Left colon (tissue), 2 donors: ENCODE measurements at regions not wholly inside any gene's neighbourhood (a gene's known extent, or its start where the extent isn't known, plus 50 kb on each side); places are given as distances from the start of the nearest gene placed in this dataset.
"Not testable (repeated sequence)": the region's sequence is repeated elsewhere in the genome, so short reads cannot be mapped to it uniquely, and the experiment has no call there.

Source experiments
- ATAC-seq: fragments of 200-7000 bp; cut with Tn5 transposase; one replicate; pipeline ENCODE4 v1.9.1; 2020; ENCODE audit warnings: mild to moderate bottlenecking, moderate library complexity
- DNase-seq, 2 donors: peaks; one replicate each; pipeline ENCODE4 v3.0.0-alpha.2; 2020
- intact Hi-C, 2 donors: fragments of 100-400 bp; cut with DNase I in 1 of 2; cut with micrococcal nuclease in 1 of 2; formaldehyde crosslinking; loops; one replicate each; pipeline versions ENCODE4 v1.11.2 to v1.14.0; 2022; cut with DNase I, micrococcal nuclease
- donor health status: DM: no; HTN: no; CAD: no.
- donor health status: DM: yes; HTN: yes; CAD: no.

GRCh38 chr2:240371129-240372000 lies 64.1 kb upstream of the GPC1 start:
- intact Hi-C loops, result no loop called here

GRCh38 chr2:240372101-240372500 lies 63.4 kb upstream of the GPC1 start:
- DNase-seq (no peak), ATAC-seq (no peak)
- intact Hi-C loops, result no loop called here

More at GRCh38 chr2:240371129-240372000, 64.1 kb upstream of the GPC1 start:
- ATAC-seq (no peak), DNase-seq (no peak)

GRCh38 chr2:240373289-240373885 lies 62.1 kb upstream of the GPC1 start:
- intact Hi-C loops, result no loop called here
- DNase-seq, result no peak
- ATAC-seq, result no peak

GRCh38 chr2:240374085-240374907 lies 61.2 kb upstream of the GPC1 start:
- intact Hi-C loops, result no loop called here
- DNase-seq (peak in 1 of 2 donors; percentile 36), ATAC-seq (no peak)

GRCh38 chr2:240375024-240375645 lies 60.3 kb upstream of the GPC1 start:
- DNase-seq, result no peak
- intact Hi-C loops, result no loop called here

GRCh38 chr2:240376739-240377138 lies 58.7 kb upstream of the GPC1 start:
- no peak for DNase-seq

More at GRCh38 chr2:240375024-240375645, 60.3 kb upstream of the GPC1 start:
- no peak for ATAC-seq

GRCh38 chr2:240377366-240377765 lies 58.1 kb upstream of the GPC1 start:
- ATAC-seq, result no peak
- intact Hi-C loops, result no loop called here
- DNase-seq, result no peak

More at GRCh38 chr2:240376739-240377138, 58.7 kb upstream of the GPC1 start:
- intact Hi-C loops, result no loop called here
- no peak for ATAC-seq

- DNase-seq, result no peak
- ATAC-seq, result no peak
- intact Hi-C loops, result no loop called here
These were observed 56.3 kb upstream of the GPC1 start for GRCh38 chr2:240379089-240379636.

- no peak for ATAC-seq
- intact Hi-C loops, result no loop called here
- no peak for DNase-seq
These were observed 52.2 kb upstream of the GPC1 start for GRCh38 chr2:240383099-240383758.

GRCh38 chr2:240383871-240384700 lies 51.4 kb upstream of the GPC1 start:
- intact Hi-C loops, result no loop called here
- DNase-seq, result no peak
- no peak for ATAC-seq

GRCh38 chr2:240384711-240385450 lies 50.6 kb upstream of the GPC1 start:
- intact Hi-C loops, result no loop called here
- ATAC-seq (no peak), DNase-seq (peak in 1 of 2 donors; percentile 10)

GRCh38 chr2:240385451-240386161 lies 49.9 kb upstream of the GPC1 start:
- intact Hi-C loops, ATAC-seq: not testable (repeated sequence)
- DNase-seq, result peak in 1 of 2 donors; percentile 9
